ENCODE measurements at regions not wholly inside any gene's neighbourhood (a gene's known extent, or its start where the extent isn't known, plus 50 kb on each side); places are given as distances from the start of the nearest gene placed in this dataset.
"Not testable (repeated sequence)": the region's sequence is repeated elsewhere in the genome, so short reads cannot be mapped to it uniquely, and the experiment has no call there.

GRCh38 chr1:213571843-213572242 lies 415.9 kb upstream of the PROX1 start:
- Mint-ChIP-seq H3K4me3 (no peak overlapping the region), H3K9me3 (peaks cover 4% of the 10 kb centered on the region), H3K27me3 (no peaks in the 10 kb centered on the region), H3K4me1 (no peaks in the 10 kb centered on the region), H3K36me3 (ENCODE audit: low read depth) (no peaks in the 10 kb centered on the region), H3K27ac (no peak overlapping the region)
- DNase-seq (no peak), ATAC-seq (no peak)

- Mint-ChIP-seq H3K4me3 (no peak overlapping the region), H3K4me1 (no peaks in the 10 kb centered on the region), H3K27ac (no peak overlapping the region), H3K9me3 (peaks cover 9% of the 10 kb centered on the region), H3K36me3 (ENCODE audit: low read depth) (no peaks in the 10 kb centered on the region), H3K27me3 (peaks cover 2% of the 10 kb centered on the region)
- DNase-seq (no peak), ATAC-seq (no peak)
Observed at GRCh38 chr1:213572912-213573647, 414.7 kb upstream of the PROX1 start.

GRCh38 chr1:213573648-213574009 lies 414.1 kb upstream of the PROX1 start:
- Mint-ChIP-seq H3K36me3 (ENCODE audit: low read depth) (no peaks in the 10 kb centered on the region), H3K27me3 (peaks cover 2% of the 10 kb centered on the region), H3K27ac (no peak overlapping the region), H3K9me3 (peaks cover 9% of the 10 kb centered on the region), H3K4me3 (no peak overlapping the region), H3K4me1 (no peaks in the 10 kb centered on the region)
- DNase-seq (no peak), ATAC-seq (no peak)

GRCh38 chr1:213582976-213583567 lies 404.7 kb upstream of the PROX1 start:
- Mint-ChIP-seq H3K36me3 (ENCODE audit: low read depth) (no peaks in the 10 kb centered on the region), H3K27ac (no peak overlapping the region), H3K4me1 (no peaks in the 10 kb centered on the region), H3K4me3 (no peak overlapping the region), H3K27me3 (no peaks in the 10 kb centered on the region), H3K9me3 (no peaks in the 10 kb centered on the region)
- no peak for DNase-seq
- no peak for ATAC-seq

GRCh38 chr1:213584272-213584671 lies 403.5 kb upstream of the PROX1 start:
- Mint-ChIP-seq H3K27ac (no peak overlapping the region), H3K4me3 (no peak overlapping the region), H3K36me3 (ENCODE audit: low read depth) (no peaks in the 10 kb centered on the region), H3K9me3 (no peaks in the 10 kb centered on the region), H3K27me3 (no peaks in the 10 kb centered on the region), H3K4me1 (no peaks in the 10 kb centered on the region)
- ATAC-seq (no peak), DNase-seq (no peak)

GRCh38 chr1:213585402-213585801 lies 402.4 kb upstream of the PROX1 start:
- no peaks in the 10 kb centered on the region for H3K9me3 Mint-ChIP-seq
- no peak overlapping the region for H3K4me3 Mint-ChIP-seq
- no peak overlapping the region for H3K27ac Mint-ChIP-seq
- H3K4me1 Mint-ChIP-seq: no peaks in the 10 kb centered on the region
- no peaks in the 10 kb centered on the region for H3K36me3 Mint-ChIP-seq (ENCODE audit: low read depth)
- ATAC-seq: no peak
- H3K27me3 Mint-ChIP-seq: no peaks in the 10 kb centered on the region
- DNase-seq: no peak

- Mint-ChIP-seq H3K4me1 (no peaks in the 10 kb centered on the region), H3K4me3 (no peak overlapping the region), H3K27ac (no peak overlapping the region), H3K9me3 (no peaks in the 10 kb centered on the region), H3K36me3 (ENCODE audit: low read depth) (no peaks in the 10 kb centered on the region), H3K27me3 (no peaks in the 10 kb centered on the region)
- ATAC-seq (no peak), DNase-seq (no peak)
Observed at GRCh38 chr1:213585959-213586586, 401.7 kb upstream of the PROX1 start.

- no peak for ATAC-seq
- no peaks in the 10 kb centered on the region for H3K27me3 Mint-ChIP-seq
- H3K36me3 Mint-ChIP-seq (ENCODE audit: low read depth): no peaks in the 10 kb centered on the region
Observed at GRCh38 chr1:213586587-213586972, 401.2 kb upstream of the PROX1 start.

GRCh38 chr1:213596729-213597128 lies 391.0 kb upstream of the PROX1 start:
- H3K36me3 Mint-ChIP-seq (ENCODE audit: low read depth): no peaks in the 10 kb centered on the region
- ATAC-seq: no peak

More at GRCh38 chr1:213586587-213586972, 401.2 kb upstream of the PROX1 start:
- H3K9me3 Mint-ChIP-seq: no peaks in the 10 kb centered on the region
- no peak overlapping the region for H3K4me3 Mint-ChIP-seq
- H3K4me1 Mint-ChIP-seq: no peaks in the 10 kb centered on the region
- no peak for DNase-seq
- H3K27ac Mint-ChIP-seq: no peak overlapping the region

GRCh38 chr1:213598263-213598662 lies 389.5 kb upstream of the PROX1 start:
- Mint-ChIP-seq H3K4me3 (no peak overlapping the region), H3K4me1 (no peaks in the 10 kb centered on the region), H3K36me3 (ENCODE audit: low read depth) (no peaks in the 10 kb centered on the region), H3K9me3 (no peaks in the 10 kb centered on the region), H3K27ac (no peak overlapping the region), H3K27me3 (no peaks in the 10 kb centered on the region)
- ATAC-seq (no peak), DNase-seq (no peak)

More at GRCh38 chr1:213596729-213597128, 391.0 kb upstream of the PROX1 start:
- H3K27ac Mint-ChIP-seq: no peak overlapping the region
- H3K27me3 Mint-ChIP-seq: no peaks in the 10 kb centered on the region
- no peak overlapping the region for H3K4me3 Mint-ChIP-seq
- DNase-seq: no peak
- H3K9me3 Mint-ChIP-seq: no peaks in the 10 kb centered on the region
- H3K4me1 Mint-ChIP-seq: no peaks in the 10 kb centered on the region

- DNase-seq (no peak), ATAC-seq (no peak)
- no peaks in the 10 kb centered on the region for H3K9me3 Mint-ChIP-seq
- H3K36me3 Mint-ChIP-seq (ENCODE audit: low read depth): no peaks in the 10 kb centered on the region
- no peak overlapping the region for H3K27ac Mint-ChIP-seq
- peaks cover 5% of the 10 kb centered on the region for H3K27me3 Mint-ChIP-seq
- H3K4me3 Mint-ChIP-seq: no peak overlapping the region
- H3K4me1 Mint-ChIP-seq: no peaks in the 10 kb centered on the region
Observed at GRCh38 chr1:213600879-213601278, 386.9 kb upstream of the PROX1 start.

- H3K9me3 Mint-ChIP-seq; DNase-seq; H3K36me3 Mint-ChIP-seq (ENCODE audit: low read depth); H3K4me3 Mint-ChIP-seq; ATAC-seq; H3K27ac Mint-ChIP-seq; H3K4me1 Mint-ChIP-seq; H3K27me3 Mint-ChIP-seq: not testable (repeated sequence)
Observed at GRCh38 chr1:213601705-213602104, 386.1 kb upstream of the PROX1 start.

- DNase-seq (no peak), ATAC-seq (no peak)
- Mint-ChIP-seq H3K27me3 (peaks cover 7% of the 10 kb centered on the region), H3K36me3 (ENCODE audit: low read depth) (no peaks in the 10 kb centered on the region), H3K4me3 (no peak overlapping the region), H3K9me3 (no peaks in the 10 kb centered on the region), H3K4me1 (no peaks in the 10 kb centered on the region), H3K27ac (no peak overlapping the region)
Observed at GRCh38 chr1:213602796-213603486, 384.8 kb upstream of the PROX1 start.

- ATAC-seq (no peak), DNase-seq (no peak)
- H3K27me3 Mint-ChIP-seq: peaks cover 7% of the 10 kb centered on the region
- no peaks in the 10 kb centered on the region for H3K9me3 Mint-ChIP-seq
- no peaks in the 10 kb centered on the region for H3K36me3 Mint-ChIP-seq (ENCODE audit: low read depth)
- H3K27ac Mint-ChIP-seq: no peak overlapping the region
- no peaks in the 10 kb centered on the region for H3K4me1 Mint-ChIP-seq
- H3K4me3 Mint-ChIP-seq: no peak overlapping the region
Observed at GRCh38 chr1:213604477-213604876, 383.3 kb upstream of the PROX1 start.

- no peaks in the 10 kb centered on the region for H3K36me3 Mint-ChIP-seq (ENCODE audit: low read depth)
- no peaks in the 10 kb centered on the region for H3K4me1 Mint-ChIP-seq
- ATAC-seq (no peak), DNase-seq (no peak)
- H3K9me3 Mint-ChIP-seq: no peaks in the 10 kb centered on the region
- H3K27ac Mint-ChIP-seq: no peak overlapping the region
- no peak overlapping the region for H3K4me3 Mint-ChIP-seq
- peaks cover 11% of the 10 kb centered on the region for H3K27me3 Mint-ChIP-seq
Observed at GRCh38 chr1:213605732-213606131, 382.0 kb upstream of the PROX1 start.
